Mucosa of rectum (tissue), 2 donors: ENCODE measurements at regions not wholly inside any gene's neighbourhood (a gene's known extent, or its start where the extent isn't known, plus 50 kb on each side); places are given as distances from the start of the nearest gene placed in this dataset.

Source experiments
- H3K27ac ChIP-seq, 2 donors: one replicate each; pipeline ENCODE4 v1.7.0; 2013; ENCODE audit warnings: inconsistent platforms in 2 of 2, low read depth in 2 of 2, low read length in 2 of 2
- H3K27me3 ChIP-seq, 2 donors: one replicate each; pipeline ENCODE4 v1.7.0; 2013; ENCODE audit warnings: low read length in 2 of 2; ENCODE audit not compliant: control insufficient read depth in 2 of 2, insufficient read depth in 2 of 2
- H3K36me3 ChIP-seq, 2 donors: one replicate each; pipeline ENCODE4 v1.7.0; 2013; ENCODE audit warnings: low read length in 2 of 2; ENCODE audit not compliant: control insufficient read depth in 2 of 2, insufficient read depth in 2 of 2
- H3K4me1 ChIP-seq, 2 donors: one replicate each; pipeline ENCODE4 v1.7.0; 2013; ENCODE audit warnings: low read length in 2 of 2, mild to moderate bottlenecking in 1 of 2; ENCODE audit not compliant: control insufficient read depth in 2 of 2, insufficient read depth in 2 of 2
- H3K4me3 ChIP-seq, 2 donors: one replicate each; pipeline ENCODE4 v1.7.0; 2013; ENCODE audit warnings: low read length in 2 of 2
- H3K9ac ChIP-seq, 2 donors: one replicate each; pipeline ENCODE4 v1.7.0; 2013; ENCODE audit warnings: low read length in 2 of 2, low read depth in 1 of 2, mild to moderate bottlenecking in 1 of 2
- H3K9me3 ChIP-seq, 2 donors: one replicate each; pipeline ENCODE4 v1.7.0; 2013; ENCODE audit warnings: low read length in 2 of 2; ENCODE audit not compliant: control insufficient read depth in 2 of 2
- donor health status: healthy.
- donor health status: Normal muscosa, but diverticular disease.

- H3K4me3 ChIP-seq = no peak overlapping the region
- no peaks in the 10 kb centered on the region for H3K36me3 ChIP-seq
- no peaks in the 10 kb centered on the region for H3K27me3 ChIP-seq
- H3K9me3 ChIP-seq = no peaks in the 10 kb centered on the region
- no peak overlapping the region for H3K9ac ChIP-seq
- H3K4me1 ChIP-seq = peaks cover 14 to 15% of the 10 kb centered on the region in 2 donors
- no peak overlapping the region for H3K27ac ChIP-seq
These were observed 79.5 kb upstream of the POMGNT2 start for GRCh38 chr3:43185274-43185982.

GRCh38 chr3:43183456-43183855 is 77.6 kb upstream of the POMGNT2 start:
- Histone ChIP-seq H3K9ac (no peak overlapping the region), H3K27me3 (no peaks in the 10 kb centered on the region), H3K27ac (no peak overlapping the region), H3K9me3 (no peaks in the 10 kb centered on the region), H3K4me3 (no peak overlapping the region), H3K36me3 (no peaks in the 10 kb centered on the region), H3K4me1 (peaks cover 27 to 29% of the 10 kb centered on the region in 2 donors)

- H3K9ac ChIP-seq = peak overlapping the region in 1 of 2 donors; percentile 26
- no peaks in the 10 kb centered on the region for H3K27me3 ChIP-seq
- H3K4me3 ChIP-seq = no peak overlapping the region
- H3K4me1 ChIP-seq = peaks cover 29 to 31% of the 10 kb centered on the region in 2 donors
- peak overlapping the region; percentile 78 to 86 for H3K27ac ChIP-seq
- no peaks in the 10 kb centered on the region for H3K9me3 ChIP-seq
- no peaks in the 10 kb centered on the region for H3K36me3 ChIP-seq
These were observed 75.4 kb upstream of the POMGNT2 start for GRCh38 chr3:43181202-43181821.

- Histone ChIP-seq H3K4me1 (peaks cover 29 to 31% of the 10 kb centered on the region in 2 donors), H3K27me3 (no peaks in the 10 kb centered on the region), H3K9me3 (no peaks in the 10 kb centered on the region), H3K4me3 (peak overlapping the region; percentile 3 to 28), H3K36me3 (no peaks in the 10 kb centered on the region), H3K27ac (peak overlapping the region; percentile 78 to 86), H3K9ac (peak overlapping the region in 1 of 2 donors; percentile 32)
These were observed 74.8 kb upstream of the POMGNT2 start for GRCh38 chr3:43180694-43181093.

- Histone ChIP-seq H3K4me3 (peak overlapping the region in 1 of 2 donors; percentile 3), H3K9ac (peak overlapping the region in 1 of 2 donors; percentile 34), H3K27ac (peak overlapping the region; percentile 78 to 86), H3K9me3 (no peaks in the 10 kb centered on the region), H3K4me1 (peaks cover 29 to 31% of the 10 kb centered on the region in 2 donors), H3K27me3 (no peaks in the 10 kb centered on the region), H3K36me3 (no peaks in the 10 kb centered on the region)
These were observed 74.1 kb upstream of the POMGNT2 start for GRCh38 chr3:43180027-43180426.

GRCh38 chr3:43178891-43179366 is 73.0 kb upstream of the POMGNT2 start:
- Histone ChIP-seq H3K9me3 (peaks cover 1 to 2% of the 10 kb centered on the region in 2 donors), H3K4me1 (peaks cover 29 to 31% of the 10 kb centered on the region in 2 donors), H3K36me3 (no peaks in the 10 kb centered on the region), H3K27ac (peak overlapping the region; percentile 78 to 86), H3K9ac (no peak overlapping the region), H3K4me3 (no peak overlapping the region), H3K27me3 (no peaks in the 10 kb centered on the region)

GRCh38 chr3:43177085-43177484 is 71.2 kb upstream of the POMGNT2 start:
- Histone ChIP-seq H3K27ac (no peak overlapping the region), H3K4me3 (no peak overlapping the region), H3K27me3 (no peaks in the 10 kb centered on the region), H3K9me3 (peaks cover 4 to 5% of the 10 kb centered on the region in 2 donors), H3K4me1 (peaks cover 29 to 31% of the 10 kb centered on the region in 2 donors), H3K36me3 (no peaks in the 10 kb centered on the region), H3K9ac (no peak overlapping the region)

GRCh38 chr3:43176666-43177065 is 70.8 kb upstream of the POMGNT2 start:
- no peaks in the 10 kb centered on the region for H3K36me3 ChIP-seq
- no peak overlapping the region for H3K4me3 ChIP-seq
- no peaks in the 10 kb centered on the region for H3K27me3 ChIP-seq
- peaks cover 29 to 31% of the 10 kb centered on the region in 2 donors for H3K4me1 ChIP-seq
- peaks cover 4 to 5% of the 10 kb centered on the region in 2 donors for H3K9me3 ChIP-seq
- no peak overlapping the region for H3K27ac ChIP-seq
- H3K9ac ChIP-seq = no peak overlapping the region

GRCh38 chr3:43175541-43175940 is 69.7 kb upstream of the POMGNT2 start:
- no peaks in the 10 kb centered on the region for H3K27me3 ChIP-seq
- no peak overlapping the region for H3K27ac ChIP-seq
- peaks cover 4 to 5% of the 10 kb centered on the region in 2 donors for H3K9me3 ChIP-seq
- H3K4me1 ChIP-seq = peaks cover 21% of the 10 kb centered on the region in 2 donors
- no peak overlapping the region for H3K9ac ChIP-seq
- no peak overlapping the region for H3K4me3 ChIP-seq
- H3K36me3 ChIP-seq = no peaks in the 10 kb centered on the region

- H3K27ac ChIP-seq = no peak overlapping the region
- H3K27me3 ChIP-seq = no peaks in the 10 kb centered on the region
- H3K36me3 ChIP-seq = no peaks in the 10 kb centered on the region
- no peak overlapping the region for H3K4me3 ChIP-seq
- peaks cover 4 to 5% of the 10 kb centered on the region in 2 donors for H3K9me3 ChIP-seq
- no peak overlapping the region for H3K9ac ChIP-seq
- peaks cover 6 to 7% of the 10 kb centered on the region in 2 donors for H3K4me1 ChIP-seq
These were observed 68.1 kb upstream of the POMGNT2 start for GRCh38 chr3:43173949-43174348.
